GM21723 (cell line): ENCODE measurements at regions not wholly inside any gene's neighbourhood (a gene's known extent, or its start where the extent isn't known, plus 50 kb on each side); places are given as distances from the start of the nearest gene placed in this dataset.

Source experiments
- ATAC-seq: cut with Tn5 transposase; IDR thresholded peaks from one replicate; pipeline ENCODE4 v1.9.1; 2021; ENCODE audit warnings: mild to moderate bottlenecking, moderate library complexity; ENCODE audit not compliant: unreplicated experiment

DNA sequence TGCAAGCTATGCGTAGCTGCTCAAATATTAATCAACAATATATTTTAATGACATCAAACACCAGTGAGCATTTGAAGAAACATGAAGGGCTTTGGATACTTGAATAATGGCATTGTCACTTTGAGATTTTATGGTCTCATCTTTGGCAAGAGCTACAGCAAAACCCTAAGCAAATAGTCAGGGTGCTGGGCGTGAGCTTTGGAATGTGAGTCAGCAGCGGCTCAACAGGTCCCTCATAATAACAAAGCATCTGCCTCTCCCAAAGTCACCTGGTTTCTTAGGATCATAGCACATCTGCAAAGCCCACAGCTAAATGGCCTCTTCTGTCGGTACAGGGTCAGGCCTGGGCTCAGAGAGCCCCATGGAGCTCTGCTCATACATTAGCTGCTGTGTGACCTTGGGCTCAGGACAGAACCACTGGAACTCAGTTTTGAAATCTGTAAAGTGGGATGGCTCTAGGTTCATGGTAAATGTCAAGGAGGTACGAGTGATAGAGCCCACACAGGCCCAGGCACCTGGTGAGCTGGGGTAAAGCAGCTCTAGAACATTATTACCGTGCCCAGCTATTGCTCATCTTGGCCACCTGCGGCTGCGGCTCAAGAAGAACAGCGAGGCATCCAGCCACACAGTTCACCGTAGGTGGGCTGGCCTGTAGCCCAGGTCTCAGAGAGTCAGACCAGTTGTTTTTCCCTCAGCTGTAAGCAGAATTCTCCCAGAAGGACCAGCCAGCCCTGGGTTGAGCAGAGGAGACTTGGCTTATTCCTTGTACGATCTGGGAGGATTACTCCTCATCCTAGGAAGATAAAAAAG lies 544.5 kb upstream of the CDH11 start:
- ATAC-seq: no peak

DNA sequence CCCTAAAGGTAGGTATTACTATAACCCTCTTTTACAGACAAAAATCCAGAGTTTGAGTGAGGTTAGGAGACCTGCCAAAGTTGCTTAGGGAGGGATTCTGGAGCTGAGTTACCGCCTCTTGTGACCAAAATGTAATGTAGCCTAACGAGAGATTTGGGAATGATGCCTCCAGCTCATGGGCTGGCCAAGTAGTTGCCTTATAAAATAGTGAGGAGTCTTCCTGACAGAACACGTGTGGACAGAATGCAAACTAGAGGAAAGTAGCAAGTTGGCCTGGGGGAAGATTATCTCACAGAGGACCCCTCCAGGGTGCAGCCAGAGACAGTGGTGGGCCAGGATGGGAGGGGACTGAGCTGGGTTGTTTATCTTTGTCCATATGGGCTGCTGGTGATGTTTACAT lies 543.7 kb upstream of the CDH11 start:
- ATAC-seq: no peak

- ATAC-seq: no peak
These were observed 541.9 kb upstream of the CDH11 start for GRCh38 chr16:65663774-65664173.

GRCh38 chr16:65662256-65662655 lies 540.4 kb upstream of the CDH11 start:
- ATAC-seq: no peak

DNA sequence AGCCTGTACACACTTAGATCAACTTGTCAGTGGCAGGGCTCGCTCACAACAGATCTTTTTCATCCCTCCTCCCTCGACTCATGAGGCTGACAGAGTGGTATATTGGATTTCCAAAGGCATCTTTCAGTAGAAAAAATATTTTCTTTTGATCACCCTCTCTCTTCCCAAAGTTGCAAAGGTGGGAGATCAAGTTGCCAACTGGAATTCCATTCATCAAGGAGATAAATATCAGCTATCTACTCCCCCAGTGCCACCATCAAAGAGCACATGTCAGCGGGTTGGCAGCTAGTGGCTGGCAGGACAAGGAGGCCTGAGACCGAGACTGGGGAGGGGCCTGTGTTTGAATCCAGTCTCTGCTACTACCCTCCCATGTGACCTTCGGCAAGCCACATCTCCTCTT lies 539.7 kb upstream of the CDH11 start:
- ATAC-seq: no peak

DNA sequence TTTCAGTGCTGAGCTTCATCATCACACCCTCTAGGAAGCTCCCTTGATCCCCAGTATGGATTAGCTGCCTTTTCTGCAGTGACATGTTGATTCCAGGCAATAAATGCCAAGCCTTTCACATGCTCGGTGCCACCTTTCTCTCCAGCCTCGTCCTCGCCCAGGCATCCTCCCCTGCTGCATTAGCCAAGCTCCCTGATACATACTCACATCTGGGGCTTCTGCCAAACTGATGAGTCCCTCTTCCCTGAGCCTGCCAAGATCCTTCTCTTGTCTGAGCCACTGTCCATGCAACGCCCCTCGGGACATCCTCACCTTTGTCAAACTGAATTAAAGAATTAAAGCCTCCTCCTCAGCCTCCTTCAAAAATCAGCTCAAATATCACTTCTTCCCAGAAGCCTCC lies 538.5 kb upstream of the CDH11 start:
- no peak for ATAC-seq

- ATAC-seq: no peak
These were observed 537.9 kb upstream of the CDH11 start for GRCh38 chr16:65659758-65660157.

GRCh38 chr16:65658787-65659220 lies 536.9 kb upstream of the CDH11 start:
- ATAC-seq: no peak

DNA sequence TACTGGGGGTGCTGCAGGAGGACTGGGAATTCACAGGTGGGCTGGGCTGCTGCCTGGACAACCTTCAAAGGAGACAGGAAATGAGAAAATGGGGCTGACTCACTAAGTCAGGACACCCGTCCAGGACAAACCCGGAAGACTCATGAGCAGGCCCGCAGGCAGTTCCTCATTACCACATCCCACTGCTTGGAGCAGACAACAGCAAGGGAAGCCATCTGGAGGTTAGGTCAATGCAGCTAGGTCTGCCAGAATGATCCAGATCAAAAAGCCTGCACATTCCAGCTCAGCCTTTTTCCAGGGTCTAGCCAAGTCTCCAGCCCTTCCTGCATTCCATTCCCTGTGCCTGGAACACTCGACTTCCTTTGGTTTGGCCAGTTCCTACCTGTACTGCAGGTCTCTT lies 536.5 kb upstream of the CDH11 start:
- ATAC-seq: no peak

GRCh38 chr16:65657556-65657955 lies 535.7 kb upstream of the CDH11 start:
- no peak for ATAC-seq

- no peak for ATAC-seq
These were observed 535.2 kb upstream of the CDH11 start for GRCh38 chr16:65657071-65657494.

DNA sequence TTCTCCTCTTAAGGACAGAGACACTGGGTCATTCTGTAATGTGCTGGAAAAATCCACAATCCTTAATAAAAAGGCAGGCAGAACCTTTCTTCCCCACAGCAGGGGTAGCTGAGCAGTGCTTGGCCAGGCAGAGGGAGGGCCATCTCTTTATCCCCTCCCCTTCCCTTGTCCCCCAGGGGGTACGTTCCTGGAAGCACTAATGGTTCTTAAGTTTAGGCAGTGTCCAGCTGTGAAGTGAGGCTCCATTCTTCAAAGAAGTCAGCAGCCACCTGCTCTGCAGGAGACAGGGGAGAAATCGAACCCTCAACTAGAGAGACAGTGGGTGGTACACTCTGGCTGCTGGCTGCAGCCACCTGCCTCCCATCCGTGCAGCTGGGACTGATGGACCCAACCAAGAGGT lies 533.9 kb upstream of the CDH11 start:
- no peak for ATAC-seq

DNA sequence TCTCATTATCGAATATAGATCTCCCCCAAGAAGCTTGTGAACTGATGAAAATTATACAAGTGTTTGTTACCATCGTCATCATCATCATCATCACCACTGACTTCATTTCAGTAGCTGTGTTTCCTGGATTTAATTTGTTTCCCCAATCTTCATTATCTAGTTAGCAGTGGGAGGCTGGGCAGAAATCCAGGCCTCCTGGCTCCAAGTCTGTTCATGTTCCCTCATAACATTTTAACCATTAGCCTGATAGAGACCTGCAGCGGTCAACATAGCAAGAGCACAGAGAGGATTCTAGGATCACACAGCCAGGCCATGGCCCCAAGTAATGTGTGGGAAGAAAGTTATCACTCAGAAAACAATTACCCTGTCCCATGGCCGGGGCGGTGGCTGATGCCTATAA lies 526.2 kb upstream of the CDH11 start:
- ATAC-seq: no peak

DNA sequence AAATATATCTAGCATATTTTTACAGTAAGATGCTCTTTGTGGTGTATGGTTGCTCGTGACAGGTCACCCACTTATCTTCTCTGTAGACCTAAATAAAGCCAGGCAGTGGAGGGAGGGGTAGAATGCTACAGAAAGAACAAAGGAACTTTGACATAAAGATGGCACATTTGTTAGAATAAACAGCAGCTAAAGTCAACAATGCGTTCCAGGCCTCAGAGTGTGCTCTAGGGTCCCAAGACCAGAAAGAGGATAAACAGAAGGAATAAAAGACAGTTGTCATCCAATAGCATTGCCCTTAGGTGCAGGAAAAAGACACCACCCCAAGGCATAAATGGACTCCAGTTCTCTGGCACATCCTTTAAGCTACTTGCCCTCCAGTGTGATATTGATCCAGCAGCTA lies 523.0 kb upstream of the CDH11 start:
- no peak for ATAC-seq

DNA sequence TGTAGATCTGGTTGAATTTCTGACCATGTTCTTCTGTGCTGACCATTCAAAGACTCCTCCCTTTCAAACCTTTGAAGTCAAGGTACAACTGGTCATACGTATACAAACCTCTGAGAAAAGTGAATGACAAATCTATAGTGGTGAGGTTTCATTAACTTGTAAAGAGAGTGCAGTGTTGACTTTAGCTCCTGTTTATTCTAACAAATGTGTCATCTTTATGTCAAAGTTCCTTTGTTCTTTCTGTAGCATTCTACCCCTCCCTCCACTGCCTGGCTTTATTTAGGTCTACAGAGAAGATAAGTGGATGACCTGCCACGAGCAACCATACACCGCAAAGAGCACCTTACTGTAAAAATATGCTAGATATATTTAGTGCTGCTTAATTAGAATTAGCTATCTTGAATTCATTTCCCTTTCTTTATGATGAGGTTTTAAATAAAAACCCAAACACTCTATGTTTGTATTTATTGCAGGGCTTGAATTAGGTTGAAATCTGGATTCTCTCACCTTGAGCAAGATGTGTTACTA lies 520.0 kb upstream of the CDH11 start:
- ATAC-seq: no peak

DNA sequence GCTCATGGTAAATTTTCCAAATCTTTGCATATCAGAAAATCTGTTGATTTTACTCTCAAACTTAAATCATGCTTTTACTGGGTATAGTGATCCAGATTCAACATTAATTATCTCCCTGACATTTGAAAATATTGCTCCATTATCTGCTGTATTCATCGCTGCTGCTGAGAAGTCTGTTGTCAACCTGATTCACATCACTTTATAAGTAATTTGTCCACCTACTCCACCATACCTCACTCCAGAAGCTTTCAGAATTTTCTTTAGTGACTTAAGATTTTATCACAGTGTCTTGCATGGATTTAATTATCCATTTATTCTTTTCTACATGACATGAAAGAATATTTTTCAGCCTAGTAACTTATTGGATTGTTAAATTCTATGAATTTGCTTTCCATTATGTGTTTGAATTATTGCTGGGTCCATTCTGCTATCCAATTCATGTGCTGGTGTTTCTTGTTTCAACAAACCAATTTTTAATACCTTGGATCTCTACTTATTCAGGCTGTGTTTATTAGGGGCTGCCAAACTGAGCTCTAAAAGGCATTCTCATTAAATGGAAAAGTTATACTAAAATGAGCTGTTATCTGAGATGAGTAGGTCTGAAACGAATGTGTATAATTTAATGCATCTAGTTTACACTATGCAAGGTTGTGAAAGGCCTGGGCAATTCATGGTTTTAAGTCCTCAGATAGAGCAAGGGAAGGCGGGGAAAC lies 519.3 kb upstream of the CDH11 start:
- ATAC-seq: no peak

DNA sequence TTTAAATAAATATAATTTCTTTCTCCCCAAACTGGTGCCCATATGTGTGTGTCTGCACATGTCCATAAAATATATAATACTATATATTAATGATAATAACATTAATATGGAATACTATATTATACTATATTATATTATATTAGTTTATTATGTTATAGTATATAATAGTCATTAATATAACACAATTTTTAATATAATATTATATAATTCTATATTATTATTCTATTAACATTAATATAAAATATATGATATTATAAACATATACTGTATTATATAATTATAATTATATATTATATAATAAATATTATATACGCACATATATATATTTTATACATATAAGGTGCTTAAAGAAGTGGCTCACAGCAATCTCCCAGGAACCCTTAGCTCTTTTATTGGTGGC lies 513.0 kb upstream of the CDH11 start:
- no peak for ATAC-seq

DNA sequence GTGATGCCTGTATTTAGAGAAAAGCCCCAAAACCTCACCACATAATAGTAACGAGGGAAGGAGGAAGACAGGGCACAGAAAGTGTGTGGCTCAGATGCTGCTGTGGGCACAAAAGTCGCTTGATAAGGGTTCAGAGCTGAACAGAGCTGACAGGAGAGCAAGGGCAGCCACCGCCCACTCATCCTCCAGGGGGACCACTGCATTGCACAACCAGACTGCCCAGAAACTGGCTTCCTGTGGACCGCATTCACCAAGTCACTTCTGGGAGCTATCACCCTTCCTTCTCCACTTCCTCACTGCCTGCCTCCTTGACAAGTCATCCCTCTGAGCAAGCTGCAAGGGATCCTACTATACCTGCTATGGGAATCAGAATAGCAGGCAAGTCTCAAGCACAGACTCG lies 512.4 kb upstream of the CDH11 start:
- ATAC-seq: no peak

DNA sequence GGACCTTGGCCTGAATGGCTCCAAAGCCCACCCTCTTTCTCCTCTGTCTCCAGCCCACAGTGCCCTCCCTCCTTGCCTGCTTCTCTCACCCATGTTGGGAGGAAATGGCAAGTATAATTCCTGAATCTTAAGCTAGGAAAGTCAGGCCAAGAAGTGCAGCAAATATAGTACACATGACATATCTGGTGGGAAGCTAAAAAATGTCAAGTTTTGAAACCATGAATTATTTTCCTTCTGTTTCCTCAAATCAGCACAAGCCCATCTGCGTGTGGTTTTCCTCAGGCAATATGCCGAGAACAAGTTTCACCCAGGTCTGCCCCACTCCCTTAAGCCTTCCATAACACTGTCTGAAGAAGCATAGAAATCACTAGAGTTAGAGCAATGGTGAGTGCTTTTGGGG lies 502.8 kb upstream of the CDH11 start:
- ATAC-seq: no peak

DNA sequence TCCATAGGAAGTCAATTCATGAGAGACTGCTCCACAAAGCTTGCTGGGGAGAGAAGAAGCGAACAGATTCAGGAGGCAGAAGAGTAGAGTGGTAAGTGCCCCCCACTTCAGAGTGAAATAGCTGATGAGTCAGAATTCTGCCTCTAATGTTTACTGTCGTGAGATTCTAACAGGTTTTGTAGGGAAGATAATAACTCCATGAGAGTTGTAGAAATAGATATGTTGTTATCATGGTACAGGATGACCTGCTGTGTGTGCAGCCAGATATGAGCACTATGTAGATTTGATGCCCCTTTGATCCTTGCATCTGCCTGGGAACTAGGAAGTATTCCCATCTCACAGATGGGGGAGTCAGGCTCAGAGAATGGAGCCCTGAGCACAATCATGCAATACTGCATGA lies 502.4 kb upstream of the CDH11 start:
- no peak for ATAC-seq

DNA sequence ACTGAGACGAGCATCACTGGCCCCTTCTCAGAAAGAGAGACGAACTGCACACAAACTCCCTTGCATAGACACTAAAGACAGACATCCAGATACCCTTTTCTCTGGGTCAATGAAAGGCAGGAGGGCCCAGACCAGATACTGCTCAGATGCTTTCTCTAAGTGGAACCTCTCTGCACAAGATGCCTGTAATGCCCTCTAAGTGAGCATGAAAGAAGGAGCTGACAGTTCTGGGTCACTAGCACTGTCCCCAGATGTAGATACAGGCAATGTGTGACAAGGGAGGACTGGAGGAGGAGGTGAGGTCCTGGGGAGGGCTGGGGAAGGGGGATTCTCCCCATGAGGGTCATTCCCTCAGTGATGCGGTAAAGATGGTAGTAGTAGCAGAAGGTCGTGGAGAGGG lies 501.0 kb upstream of the CDH11 start:
- no peak for ATAC-seq

DNA sequence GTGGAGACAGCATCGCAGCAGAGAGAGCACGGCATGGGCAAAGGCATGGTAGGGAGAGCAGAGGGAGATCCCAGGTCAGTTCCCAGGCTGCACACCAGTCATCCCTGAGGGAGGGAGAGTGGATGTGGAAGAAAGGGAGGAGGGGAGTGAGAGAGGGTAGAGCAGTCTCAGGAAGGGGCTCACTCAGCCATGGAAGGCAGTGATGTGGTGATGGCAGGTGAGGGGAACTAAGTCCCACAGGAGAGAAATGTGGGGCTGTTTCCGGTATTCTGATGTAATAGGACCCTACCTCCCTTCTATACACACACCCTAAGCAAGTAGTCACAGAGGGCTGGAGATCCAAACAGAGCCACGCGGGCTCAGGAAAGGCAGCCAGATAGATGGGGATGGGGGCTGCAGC lies 500.3 kb upstream of the CDH11 start:
- ATAC-seq: no peak
